GM21786 (cell line): ENCODE measurements at regions not wholly inside any gene's neighbourhood (a gene's known extent, or its start where the extent isn't known, plus 50 kb on each side); places are given as distances from the start of the nearest gene placed in this dataset.
"Not testable (repeated sequence)": the region's sequence is repeated elsewhere in the genome, so short reads cannot be mapped to it uniquely, and the experiment has no call there.

Experiments
- ATAC-seq: cut with Tn5 transposase; IDR thresholded peaks from one replicate; pipeline ENCODE4 v1.9.1; 2021; ENCODE audit not compliant: unreplicated experiment

DNA sequence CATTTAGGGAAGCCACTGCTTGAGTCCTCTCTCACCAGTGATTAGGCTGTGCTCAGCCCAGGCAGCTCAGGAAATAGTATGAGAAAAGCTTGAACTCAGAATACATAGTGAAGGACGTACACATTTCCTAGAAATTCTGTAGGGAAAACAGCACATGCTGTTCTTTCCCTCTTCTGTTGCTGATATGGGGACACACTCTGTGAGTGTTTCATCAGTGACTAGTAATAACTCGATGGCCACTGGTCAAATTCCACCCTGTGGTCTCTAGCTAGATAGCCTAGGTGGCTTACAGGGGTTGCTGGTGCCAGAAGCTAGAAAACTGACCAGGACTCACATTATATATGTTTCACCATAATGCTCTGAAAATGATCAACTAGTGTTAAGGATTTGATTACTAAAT, 259.8 kb upstream of the SOX4 start:
- no peak for ATAC-seq

GRCh38 chr6:21334651-21335050, 258.9 kb upstream of the SOX4 start:
- ATAC-seq = no peak

DNA sequence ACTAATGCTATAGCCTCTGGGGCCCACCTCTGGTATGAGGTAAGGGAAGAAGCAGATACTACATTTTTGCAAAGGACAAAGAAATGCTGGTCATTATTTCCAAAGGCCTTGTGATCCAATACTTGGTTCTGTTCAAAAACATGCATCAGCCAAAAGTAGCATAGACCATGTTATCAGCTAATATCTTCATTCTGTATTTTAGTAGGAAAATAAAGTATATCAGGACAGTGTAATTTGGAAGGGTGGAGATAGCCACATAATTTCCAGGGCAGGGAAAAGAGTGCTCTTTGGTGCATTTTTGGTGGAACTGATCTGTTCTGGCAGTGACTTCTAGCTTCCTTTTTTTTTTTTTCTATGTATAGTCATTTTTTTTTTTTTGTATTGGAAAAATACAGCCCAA, 258.0 kb upstream of the SOX4 start:
- ATAC-seq = no peak

GRCh38 chr6:21337263-21337662, 256.3 kb upstream of the SOX4 start:
- ATAC-seq = no peak

DNA sequence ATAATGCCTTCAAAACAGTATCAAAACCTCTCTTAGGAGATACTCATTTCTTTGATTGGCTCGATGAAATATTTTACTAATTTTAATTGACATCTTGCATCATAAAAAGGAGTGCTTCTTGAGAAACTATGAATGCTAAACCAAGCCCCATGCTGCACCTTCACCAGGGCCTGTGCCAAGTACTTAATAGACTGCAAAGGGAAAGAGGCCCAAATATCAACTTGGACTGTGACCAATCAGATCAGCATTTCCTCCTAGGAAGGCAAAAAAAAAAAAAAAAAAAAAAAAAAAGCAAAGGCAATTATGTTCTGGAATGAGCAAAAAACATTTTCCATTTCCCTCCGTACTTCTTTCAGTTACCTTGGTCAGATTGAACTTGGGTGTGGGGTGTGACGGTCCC, 253.0 kb upstream of the SOX4 start:
- no peak for ATAC-seq

- ATAC-seq = no peak
Measured at GRCh38 chr6:21341910-21342309, 251.6 kb upstream of the SOX4 start.

DNA sequence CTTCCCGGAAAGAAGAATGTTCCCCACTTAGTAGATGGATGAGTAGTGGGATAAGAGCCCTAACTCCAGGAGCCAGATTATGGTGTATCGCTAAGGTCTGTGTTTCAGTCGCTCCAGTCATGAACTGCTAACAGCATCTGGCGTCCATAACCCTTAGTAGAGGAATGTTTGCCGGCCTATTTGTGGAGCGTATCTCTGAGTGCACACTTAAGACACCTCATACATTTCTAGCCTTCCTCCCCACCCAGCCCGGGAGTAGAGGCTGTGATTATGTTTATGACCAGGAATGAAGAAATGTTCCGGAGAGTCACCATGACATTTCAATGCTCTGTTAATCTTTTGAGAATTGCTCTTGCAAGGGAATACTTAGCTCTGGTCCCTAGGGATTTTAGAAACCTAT, 251.1 kb upstream of the SOX4 start:
- no peak for ATAC-seq

DNA sequence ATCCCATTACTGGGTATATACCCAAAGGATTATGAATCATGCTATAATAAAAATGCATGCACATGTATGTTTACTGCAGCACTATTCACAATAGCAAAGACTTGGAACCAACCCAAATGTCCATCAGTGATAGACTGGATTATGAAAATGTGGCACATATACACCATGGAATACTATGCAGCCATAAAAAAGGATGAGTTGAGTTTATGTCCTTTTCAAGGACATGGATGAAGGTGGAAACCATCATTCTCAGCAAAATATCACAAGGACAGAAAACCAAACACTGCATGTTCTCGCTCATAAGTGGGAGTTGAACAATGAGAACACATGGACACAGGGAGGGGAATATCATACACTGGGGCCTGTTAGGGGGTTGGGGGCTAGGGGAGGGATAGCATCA, 247.8 kb upstream of the SOX4 start:
- ATAC-seq = not testable (repeated sequence)

DNA sequence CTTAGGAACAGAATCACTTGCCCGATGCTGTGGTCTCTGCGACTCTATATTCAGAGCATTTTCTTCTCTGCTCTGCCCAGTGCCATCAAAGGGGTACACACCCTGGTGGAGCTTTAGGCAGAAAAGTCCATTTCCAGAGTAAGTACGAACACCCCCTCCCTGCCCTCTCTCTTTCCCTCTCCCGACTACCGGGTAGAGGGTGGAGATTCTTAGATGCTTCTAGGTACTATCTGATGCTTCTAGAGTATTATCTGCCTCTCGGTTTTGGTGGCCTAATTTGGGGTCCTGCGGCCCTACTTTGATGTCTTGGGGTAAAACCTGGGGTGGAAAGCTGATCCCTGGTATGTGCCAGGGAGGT, 245.4 kb upstream of the SOX4 start:
- ATAC-seq = no peak

DNA sequence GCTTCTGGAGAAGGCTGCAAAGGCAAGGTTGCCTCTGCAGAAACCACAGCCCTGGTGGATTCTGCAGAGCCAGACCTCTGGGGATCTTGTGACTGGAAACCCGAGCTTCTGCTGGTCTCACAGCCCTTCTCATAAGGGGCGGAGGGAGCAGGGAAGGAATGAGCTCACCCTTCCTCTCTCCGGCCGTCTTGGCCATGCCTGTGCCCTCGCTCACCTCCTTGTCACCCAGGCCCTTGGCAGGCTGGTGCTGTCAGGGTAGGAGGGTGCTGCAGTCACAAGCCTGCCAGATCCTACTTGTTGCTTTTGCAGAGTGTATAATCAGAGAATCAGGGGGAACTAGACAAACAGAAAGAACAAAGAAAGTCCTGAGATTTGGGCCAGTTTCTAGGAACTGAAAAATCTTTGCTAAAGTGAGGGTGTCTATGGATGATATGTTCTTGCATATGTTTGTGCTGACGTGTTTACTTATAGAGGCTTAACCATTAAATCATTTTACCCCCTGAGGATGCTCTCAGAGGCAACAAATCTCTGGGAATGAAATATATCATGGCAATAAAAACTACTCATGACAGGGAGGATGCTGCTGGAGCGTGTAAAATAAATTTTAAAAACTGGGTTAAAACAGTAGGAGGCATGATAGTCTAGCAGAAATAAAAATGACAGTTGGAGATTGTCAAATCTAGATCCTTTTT, 244.9 kb upstream of the SOX4 start:
- no peak for ATAC-seq

DNA sequence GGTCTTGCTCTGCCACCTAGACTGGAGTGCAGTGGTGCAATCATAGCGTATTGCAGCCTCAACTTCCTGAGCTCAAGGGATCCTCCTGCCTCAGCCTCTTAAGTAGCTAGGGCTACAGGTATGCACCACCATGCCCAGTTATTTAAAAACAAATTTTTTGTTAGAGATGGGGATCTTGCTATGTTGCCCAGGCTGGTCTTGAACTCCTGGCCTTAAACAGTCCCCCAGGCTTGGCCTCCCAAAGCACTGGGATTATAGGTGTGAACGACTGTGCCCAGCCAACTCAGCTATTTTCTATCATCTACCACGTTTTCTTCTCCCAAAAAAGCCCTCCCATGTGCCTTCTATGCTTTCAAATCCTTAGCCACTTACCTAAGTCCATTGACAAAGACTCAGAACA, 243.7 kb upstream of the SOX4 start:
- ATAC-seq = no peak

DNA sequence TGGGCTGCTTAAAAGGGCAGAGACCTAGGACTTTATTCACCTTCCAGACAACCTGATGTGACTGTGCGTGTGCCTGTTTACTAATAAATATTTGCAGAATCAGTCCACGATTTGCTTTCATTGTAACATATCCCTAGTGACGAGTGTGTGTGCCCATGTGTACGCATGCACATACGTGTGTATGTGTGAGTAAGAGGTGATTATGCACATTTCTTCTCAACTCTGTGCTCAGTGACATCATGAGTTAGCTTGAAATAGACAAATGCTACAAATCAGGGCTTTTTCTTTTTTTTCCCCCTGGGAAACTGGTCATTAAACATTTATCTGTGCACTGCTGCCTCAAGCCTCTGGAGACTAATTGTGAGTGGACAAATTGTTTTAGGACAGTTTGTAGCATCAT, 242.6 kb upstream of the SOX4 start:
- ATAC-seq = no peak

GRCh38 chr6:21352131-21352530, 241.4 kb upstream of the SOX4 start:
- ATAC-seq = no peak

GRCh38 chr6:21354805-21355238, 238.7 kb upstream of the SOX4 start:
- no peak for ATAC-seq

DNA sequence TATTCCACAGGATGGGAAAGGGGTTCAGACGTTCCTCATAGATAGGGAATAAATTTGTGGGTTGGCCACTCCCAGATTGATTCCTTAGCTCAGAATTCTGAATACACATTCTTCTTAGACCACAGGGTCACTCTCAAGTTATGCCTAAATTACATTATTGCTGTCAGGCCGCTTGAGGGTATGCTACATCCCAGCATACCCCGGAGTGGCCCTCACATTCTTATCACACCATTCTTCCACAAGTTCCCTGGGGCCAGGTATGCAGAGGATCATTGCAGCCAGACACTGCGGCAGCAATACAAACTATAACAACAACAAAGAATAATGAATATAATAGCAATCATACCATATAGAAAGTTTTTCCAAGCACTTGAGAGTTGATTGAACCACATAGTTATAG, 237.9 kb upstream of the SOX4 start:
- ATAC-seq = no peak

DNA sequence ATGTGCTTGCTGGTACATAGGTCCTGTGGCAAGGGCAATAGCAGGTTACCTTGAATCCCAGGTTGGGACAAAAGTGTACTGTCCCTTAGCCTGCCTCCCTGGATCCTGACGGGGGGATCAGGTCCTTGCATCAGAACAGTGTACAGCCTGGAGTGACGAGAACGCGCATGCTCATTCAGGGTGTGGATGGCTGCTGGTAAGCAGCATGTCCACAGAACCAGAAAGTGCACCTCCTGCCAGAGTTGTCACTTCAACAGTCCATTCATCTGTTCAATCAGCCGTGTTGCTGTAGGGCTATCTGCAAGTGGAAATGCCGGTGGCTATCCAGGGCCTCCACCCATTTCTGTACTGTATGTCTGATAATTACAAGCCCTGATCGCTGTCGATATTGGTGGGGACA, 236.3 kb upstream of the SOX4 start:
- no peak for ATAC-seq

DNA sequence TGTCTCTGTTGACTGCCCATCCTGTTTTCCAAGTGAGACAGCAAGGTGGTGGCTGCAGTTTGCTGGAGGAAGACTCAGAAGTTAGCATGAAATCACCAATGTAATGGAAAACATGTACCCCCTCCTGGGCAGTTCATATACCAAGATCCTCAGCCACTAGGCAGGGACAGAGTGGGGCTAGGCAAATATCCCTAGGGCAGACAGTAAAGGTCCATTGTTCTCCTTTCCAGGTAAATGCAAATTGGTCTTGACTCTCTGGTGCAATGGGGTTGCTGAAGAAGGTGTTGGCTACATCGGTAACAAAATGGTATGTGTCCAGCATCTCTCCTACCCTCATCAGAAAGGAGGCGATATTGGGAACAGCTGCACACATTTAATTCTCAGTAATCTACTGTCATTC, 233.6 kb upstream of the SOX4 start:
- ATAC-seq = no peak

- no peak for ATAC-seq
Measured at GRCh38 chr6:21360336-21360735, 233.2 kb upstream of the SOX4 start.

GRCh38 chr6:21367148-21367547, 226.4 kb upstream of the SOX4 start:
- no peak for ATAC-seq

DNA sequence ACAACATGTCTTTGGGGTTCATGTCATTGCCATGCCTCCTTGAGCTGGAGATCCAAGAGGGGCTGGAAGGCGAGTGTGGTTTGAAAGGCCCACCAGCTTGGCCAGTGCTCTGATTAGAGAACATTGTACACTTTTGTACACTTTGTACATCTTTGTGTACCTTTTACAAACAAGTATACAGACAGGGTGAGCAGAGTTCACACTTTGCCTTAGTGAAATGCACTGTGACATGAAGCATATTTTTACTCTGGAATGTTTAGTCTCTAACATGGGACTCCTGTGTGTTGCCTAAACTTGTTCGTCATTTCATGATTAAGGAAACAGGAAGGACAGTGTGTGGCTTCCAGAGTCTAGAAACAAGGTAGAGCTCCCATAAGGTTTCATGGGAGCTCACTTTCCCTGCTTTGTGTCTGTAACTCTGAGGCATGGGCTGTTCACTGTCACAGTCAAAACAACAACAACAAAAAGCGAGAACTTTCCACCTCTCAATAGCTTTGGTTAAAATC, 225.8 kb upstream of the SOX4 start:
- ATAC-seq = no peak

DNA sequence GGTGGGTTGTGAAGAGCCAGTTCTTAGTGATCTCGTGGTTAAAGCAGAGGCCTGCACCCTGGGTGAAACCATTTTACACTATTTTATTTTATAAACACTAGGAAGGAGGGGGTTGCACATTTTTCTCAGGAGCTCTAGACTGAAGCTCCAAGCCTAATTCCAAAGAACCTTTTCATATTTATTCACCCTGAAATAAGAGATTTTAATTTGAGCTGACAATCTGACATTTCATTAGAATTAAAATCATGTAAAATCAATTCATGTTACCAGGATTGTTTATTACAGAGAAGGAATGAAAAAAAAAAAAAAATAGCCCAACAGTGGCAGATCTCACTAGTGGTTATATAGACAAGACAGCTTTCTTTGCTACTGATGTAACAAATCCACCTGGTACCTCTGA, 222.5 kb upstream of the SOX4 start:
- ATAC-seq = no peak

DNA sequence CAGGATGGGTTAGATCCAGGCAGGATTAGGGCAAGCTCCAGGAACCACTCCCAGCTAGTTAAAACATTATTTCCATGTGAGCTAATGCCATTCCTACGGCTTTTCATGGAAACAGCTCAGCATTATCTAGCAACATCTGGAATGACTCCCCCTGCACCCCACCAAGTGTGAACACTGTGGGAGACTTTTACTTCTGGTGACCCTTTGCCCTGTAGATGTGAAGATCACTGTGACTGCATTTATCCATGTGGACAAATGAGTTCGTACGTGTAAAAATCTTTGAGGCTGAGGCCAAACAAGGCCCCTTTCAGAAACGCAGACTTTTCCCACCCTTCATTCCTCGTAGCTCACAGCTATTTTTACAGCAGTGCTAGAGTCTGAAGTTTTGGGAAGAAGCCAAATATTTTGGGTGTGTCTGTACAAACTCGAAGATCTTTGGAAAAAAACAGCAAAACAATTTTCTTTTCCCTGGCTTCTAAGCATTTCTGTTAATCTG, 221.8 kb upstream of the SOX4 start:
- no peak for ATAC-seq
